SK-N-SH (cell line): ENCODE measurements at regions not wholly inside any gene's neighbourhood (a gene's known extent, or its start where the extent isn't known, plus 50 kb on each side); places are given as distances from the start of the nearest gene placed in this dataset.

Experiments used
- CTCF ChIA-PET: fragments of 300-600, 350-600 bp; formaldehyde crosslinking; extraction: SDS; loops from one replicate; lab custom pipeline; 2021; lab: Yijun Ruan, JAX
- POLR2A ChIA-PET: fragments of 350-600 bp; sonication (Branson Sonifier 250); formaldehyde crosslinking; extraction: SDS; loops from one replicate; lab custom pipeline; 2020; ENCODE audit warnings: antibody characterized with exemption, inconsistent platforms; lab: Yijun Ruan, JAX
- DNase-seq: peaks from one replicate; pipeline ENCODE4 v3.0.0; 2012
- H2AFZ ChIP-seq: fragments of 200-600 bp; sonication (generic); 2 replicates; pipeline ENCODE4 v1.8.1; 2016; ENCODE audit warnings: antibody characterized with exemption, mild to moderate bottlenecking, low read depth
- H3F3A ChIP-seq: fragments of 200-600 bp; sonication (generic); replicated peaks from 2 replicates; pipeline ENCODE3; 2016; ENCODE audit warnings: antibody characterized with exemption, mild to moderate bottlenecking; ENCODE audit not compliant: insufficient read depth
- H3K27ac ChIP-seq, 2 experiments: fragments of 200-500 bp in 1 of 2; fragments of 200-600 bp in 1 of 2; sonication (Bioruptor generic) in 1 of 2; sonication (generic), shearing (Covaris generic) in 1 of 2; 2 replicates each; pipeline versions ENCODE4 v1.5.1 to v1.6.1; 2014 to 2016; ENCODE audit warnings: low read depth in 2 of 2, inconsistent platforms in 1 of 2, low read length in 1 of 2, mild to moderate bottlenecking in 1 of 2, mixed read lengths in 1 of 2
- H3K27me3 ChIP-seq: fragments of 200-600 bp; sonication (generic), shearing (Covaris generic); 2 replicates; pipeline ENCODE4 v1.6.1; 2016; ENCODE audit warnings: mixed run types; ENCODE audit not compliant: insufficient read depth
- H3K36me3 ChIP-seq, 2 experiments: fragments of 200-500 bp in 1 of 2; fragments of 200-600 bp in 1 of 2; sonication (Bioruptor generic) in 1 of 2; sonication (generic) in 1 of 2; replicated peaks in 1 of 2; 2 replicates each; pipeline versions ENCODE3 to v1.5.1; 2014 to 2016; ENCODE audit warnings: low read length in 1 of 2, mild to moderate bottlenecking in 1 of 2; ENCODE audit not compliant: insufficient read depth in 2 of 2, control insufficient read depth in 1 of 2
- H3K4me1 ChIP-seq, 2 experiments: fragments of 200-500 bp in 1 of 2; fragments of 200-600 bp in 1 of 2; sonication (Bioruptor generic) in 1 of 2; sonication (generic), shearing (Covaris generic) in 1 of 2; 2 replicates each; pipeline versions ENCODE4 v1.5.1 to v1.6.1; 2014 to 2016; ENCODE audit warnings: low read depth in 1 of 2, low read length in 1 of 2, mixed run types in 1 of 2; ENCODE audit not compliant: insufficient read depth in 2 of 2, control insufficient read depth in 1 of 2
- H3K4me2 ChIP-seq: fragments of 200-600 bp; sonication (generic), shearing (Covaris generic); 2 replicates; pipeline ENCODE4 v1.6.1; 2017; ENCODE audit warnings: mixed run types
- H3K4me3 ChIP-seq, 2 experiments: fragments of 200-500 bp in 1 of 2; fragments of 200-600 bp in 1 of 2; sonication (Bioruptor generic) in 1 of 2; sonication (generic), shearing (Covaris generic) in 1 of 2; 2 replicates each; pipeline versions ENCODE4 v1.5.1 to v1.8.1; 2014 to 2016; ENCODE audit warnings: low read depth in 2 of 2, inconsistent platforms in 1 of 2, low read length in 1 of 2, mild to moderate bottlenecking in 1 of 2, mixed read lengths in 1 of 2, moderate library complexity in 1 of 2
- H3K79me2 ChIP-seq: fragments of 200-600 bp; sonication (generic); 2 replicates; pipeline ENCODE4 v1.8.1; 2017; ENCODE audit warnings: mild to moderate bottlenecking; ENCODE audit not compliant: insufficient read depth
- H3K9ac ChIP-seq: fragments of 200-600 bp; sonication (generic); 2 replicates; pipeline ENCODE4 v1.6.1; 2017; ENCODE audit warnings: mixed run types
- H3K9me2 ChIP-seq: fragments of 200-600 bp; sonication (generic); 2 replicates; pipeline ENCODE4 v1.6.1; 2017; ENCODE audit warnings: mixed run types
- H3K9me3 ChIP-seq: fragments of 200-600 bp; sonication (generic); 2 replicates; pipeline ENCODE4 v1.6.1; 2017; ENCODE audit warnings: mixed run types, mild to moderate bottlenecking, moderate library complexity
- H4K20me1 ChIP-seq: fragments of 200-600 bp; sonication (generic); 2 replicates; pipeline ENCODE4 v1.6.1; 2017; ENCODE audit warnings: mild to moderate bottlenecking, mixed run types; ENCODE audit not compliant: insufficient read depth
- CHD2 ChIP-seq: fragments of 150-350 bp; IDR thresholded peaks from 2 replicates; pipeline ENCODE4 v1.6.1; 2018; ENCODE audit warnings: low read length; ENCODE audit not compliant: partially characterized antibody
- EZH2phosphoT487 ChIP-seq: fragments of 200-600 bp; sonication (generic); IDR thresholded peaks from 2 replicates; pipeline ENCODE4 v1.6.1; 2017; ENCODE audit warnings: low read depth, mixed run types, mild to moderate bottlenecking, antibody characterized with exemption, moderate library complexity, borderline replicate concordance
- FOSL2 ChIP-seq: IDR thresholded peaks from 2 replicates; pipeline ENCODE4 v1.4.0; 2012; ENCODE audit warnings: low read depth, mild to moderate bottlenecking, moderate library complexity, borderline replicate concordance
- FOXJ3 ChIP-seq: sonication (generic); formaldehyde crosslinking; IDR thresholded peaks from 2 replicates; pipeline ENCODE4 v1.5.1; 2020; ENCODE audit warnings: mild to moderate bottlenecking, missing genetic modification reagents
- FOXM1 ChIP-seq: IDR thresholded peaks from 2 replicates; pipeline ENCODE4 v1.4.0; 2012; ENCODE audit warnings: low read depth, mild to moderate bottlenecking
- GABPA ChIP-seq: IDR thresholded peaks from 2 replicates; pipeline ENCODE4 v1.4.0; 2012; ENCODE audit warnings: low read depth, mild to moderate bottlenecking
- JUND ChIP-seq: IDR thresholded peaks from 2 replicates; pipeline ENCODE4 v1.4.0; 2012
- MXI1 ChIP-seq: IDR thresholded peaks from 2 replicates; pipeline ENCODE4 v1.6.1; 2012; ENCODE audit warnings: mild to moderate bottlenecking, low read depth, low read length, improper control_type of control experiment
- NRF1 ChIP-seq: IDR thresholded peaks from 2 replicates; pipeline ENCODE4 v1.6.1; 2012; ENCODE audit warnings: low read depth, mild to moderate bottlenecking, low read length
- RAD21 ChIP-seq: IDR thresholded peaks from 2 replicates; pipeline ENCODE4 v1.6.1; 2012; ENCODE audit warnings: mild to moderate bottlenecking, low read length
- RCOR1 ChIP-seq: fragments of 150-350 bp; IDR thresholded peaks from 2 replicates; pipeline ENCODE4 v1.6.1; 2017; ENCODE audit warnings: antibody characterized with exemption, low read length
- SIN3A ChIP-seq: IDR thresholded peaks from 2 replicates; pipeline ENCODE4 v1.6.1; 2012; ENCODE audit warnings: low read depth, mild to moderate bottlenecking, low read length, moderate library complexity, borderline replicate concordance
- SMC3 ChIP-seq: IDR thresholded peaks from 2 replicates; pipeline ENCODE4 v1.6.1; 2012; ENCODE audit warnings: low read depth, low read length, improper control_type of control experiment
- TAF1 ChIP-seq: IDR thresholded peaks from 2 replicates; pipeline ENCODE4 v1.6.1; 2012; ENCODE audit warnings: low read depth, mild to moderate bottlenecking, low read length, moderate library complexity, borderline replicate concordance
- WGBS: methylation state at CpG from one replicate; pipeline ENCODE4 v1.1.6; 2017; ENCODE audit warnings: low lambda C conversion rate; 5-methylcytosine and 5-hydroxymethylcytosine counted together
- TF ChIP-seq, protein P1 (sequence below): fragments of 150-350 bp; IDR thresholded peaks from 2 replicates; pipeline ENCODE4 v1.6.1; 2016; ENCODE audit warnings: mild to moderate bottlenecking, low read depth, low read length
- TF ChIP-seq, protein P2 (sequence below): fragments of 200-600 bp; sonication (generic); IDR thresholded peaks from 2 replicates; pipeline ENCODE4 v1.6.1; 2017; ENCODE audit warnings: antibody characterized with exemption, mild to moderate bottlenecking, moderate library complexity
- TF ChIP-seq, protein P3 (sequence below): IDR thresholded peaks from 2 replicates; pipeline ENCODE4 v1.4.0; 2012; ENCODE audit warnings: low read depth, borderline replicate concordance
- TF ChIP-seq, protein P4 (sequence below): fragments of 150-350 bp; IDR thresholded peaks from 2 replicates; pipeline ENCODE4 v1.6.1; 2017; ENCODE audit warnings: antibody characterized with exemption, low read length, low read depth, borderline replicate concordance
- TF ChIP-seq, protein P5 (sequence below): IDR thresholded peaks from 2 replicates; pipeline ENCODE4 v1.4.0; 2012; ENCODE audit warnings: low read depth

DNA sequence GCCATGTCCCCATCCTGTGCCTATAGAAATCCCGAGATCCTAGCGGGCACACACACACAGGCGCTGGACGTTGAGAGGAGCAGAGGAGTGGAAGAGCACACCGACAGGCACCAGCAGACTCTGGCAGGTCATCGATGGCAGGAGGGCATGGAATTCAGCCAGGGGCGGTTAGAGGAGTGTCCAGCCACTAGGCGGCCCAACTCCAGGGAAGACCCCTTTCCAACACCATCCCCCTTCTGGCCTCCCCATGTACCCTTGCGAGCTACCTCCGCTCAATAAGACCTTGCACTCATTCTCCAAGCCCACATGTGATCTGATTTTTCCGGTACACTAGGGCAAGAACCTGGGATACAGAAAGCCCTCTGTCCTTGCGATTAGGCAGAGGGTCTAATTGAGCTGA is 356.0 kb upstream of the DPP6 start:
- ChIA-PET POLR2A (no interaction called here), CTCF (interaction anchor here (0.6 to 1.2 kb wide), 3 partner anchors 19 to 31 kb away, joined by 3 to 4 read pairs (median 3); no protein-coding TSS in a partner anchor)
- no peaks in the 10 kb centered on the region for H3K4me1 ChIP-seq

DNA sequence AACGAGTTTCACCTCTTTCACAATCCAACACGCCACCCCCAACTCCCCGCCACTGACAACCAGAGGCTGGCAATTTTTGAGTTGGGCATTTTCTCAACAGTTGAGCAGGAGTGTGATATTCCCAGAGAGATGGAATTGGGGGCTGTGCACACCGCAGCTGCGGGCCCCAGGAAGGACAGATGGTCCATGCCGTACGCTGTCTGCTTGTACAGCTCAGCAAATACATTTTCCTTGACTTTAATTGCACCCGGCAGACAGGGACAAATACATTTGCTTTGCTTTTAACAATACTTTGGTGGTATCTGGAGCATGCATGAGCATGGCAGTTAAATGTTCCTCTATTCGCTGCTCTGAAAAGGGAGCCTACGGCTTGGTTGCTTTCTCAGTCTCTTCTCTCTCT is 354.2 kb upstream of the DPP6 start:
- Histone ChIP-seq H3K4me3 (no peak overlapping the region), H3K4me2 (no peak overlapping the region), H3K4me1 (no peaks in the 10 kb centered on the region), H3K79me2 (no peaks in the 10 kb centered on the region), H3K27ac (no peak overlapping the region), H2AFZ (no peak overlapping the region), H3F3A (no peaks in the 10 kb centered on the region), H3K9ac (no peak overlapping the region), H4K20me1 (no peaks in the 10 kb centered on the region), H3K27me3 (no peaks in the 10 kb centered on the region), H3K36me3 (no peaks in the 10 kb centered on the region), H3K9me3 (0 out of 2 replicates have a peak, but pooled peaks cover under 1% of the 10 kb centered on the region), H3K9me2 (no peaks in the 10 kb centered on the region)
- ChIA-PET CTCF (no interaction called here), POLR2A (interaction anchor here (0.6 kb wide), 1 partner anchor 14 kb away, joined by 3 read pairs; no protein-coding TSS in a partner anchor)
- no peak for DNase-seq
- WGBS = 3% methylated on average over 10 of the region's 10 CpGs
- TF ChIP-seq GABPA (no peak), FOXM1 (no peak), FOSL2 (no peak), SMC3 (no peak), EZH2phosphoT487 (no peak), CHD2 (no peak), MXI1 (no peak), JUND (no peak), RCOR1 (no peak), SIN3A (no peak), RAD21 (no peak), NRF1 (no peak)
- TF ChIP-seq, protein P1, sequence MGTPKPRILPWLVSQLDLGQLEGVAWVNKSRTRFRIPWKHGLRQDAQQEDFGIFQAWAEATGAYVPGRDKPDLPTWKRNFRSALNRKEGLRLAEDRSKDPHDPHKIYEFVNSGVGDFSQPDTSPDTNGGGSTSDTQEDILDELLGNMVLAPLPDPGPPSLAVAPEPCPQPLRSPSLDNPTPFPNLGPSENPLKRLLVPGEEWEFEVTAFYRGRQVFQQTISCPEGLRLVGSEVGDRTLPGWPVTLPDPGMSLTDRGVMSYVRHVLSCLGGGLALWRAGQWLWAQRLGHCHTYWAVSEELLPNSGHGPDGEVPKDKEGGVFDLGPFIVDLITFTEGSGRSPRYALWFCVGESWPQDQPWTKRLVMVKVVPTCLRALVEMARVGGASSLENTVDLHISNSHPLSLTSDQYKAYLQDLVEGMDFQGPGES = no peak
- TF ChIP-seq, protein P2, sequence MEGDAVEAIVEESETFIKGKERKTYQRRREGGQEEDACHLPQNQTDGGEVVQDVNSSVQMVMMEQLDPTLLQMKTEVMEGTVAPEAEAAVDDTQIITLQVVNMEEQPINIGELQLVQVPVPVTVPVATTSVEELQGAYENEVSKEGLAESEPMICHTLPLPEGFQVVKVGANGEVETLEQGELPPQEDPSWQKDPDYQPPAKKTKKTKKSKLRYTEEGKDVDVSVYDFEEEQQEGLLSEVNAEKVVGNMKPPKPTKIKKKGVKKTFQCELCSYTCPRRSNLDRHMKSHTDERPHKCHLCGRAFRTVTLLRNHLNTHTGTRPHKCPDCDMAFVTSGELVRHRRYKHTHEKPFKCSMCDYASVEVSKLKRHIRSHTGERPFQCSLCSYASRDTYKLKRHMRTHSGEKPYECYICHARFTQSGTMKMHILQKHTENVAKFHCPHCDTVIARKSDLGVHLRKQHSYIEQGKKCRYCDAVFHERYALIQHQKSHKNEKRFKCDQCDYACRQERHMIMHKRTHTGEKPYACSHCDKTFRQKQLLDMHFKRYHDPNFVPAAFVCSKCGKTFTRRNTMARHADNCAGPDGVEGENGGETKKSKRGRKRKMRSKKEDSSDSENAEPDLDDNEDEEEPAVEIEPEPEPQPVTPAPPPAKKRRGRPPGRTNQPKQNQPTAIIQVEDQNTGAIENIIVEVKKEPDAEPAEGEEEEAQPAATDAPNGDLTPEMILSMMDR = no peak
- TF ChIP-seq, protein P3, sequence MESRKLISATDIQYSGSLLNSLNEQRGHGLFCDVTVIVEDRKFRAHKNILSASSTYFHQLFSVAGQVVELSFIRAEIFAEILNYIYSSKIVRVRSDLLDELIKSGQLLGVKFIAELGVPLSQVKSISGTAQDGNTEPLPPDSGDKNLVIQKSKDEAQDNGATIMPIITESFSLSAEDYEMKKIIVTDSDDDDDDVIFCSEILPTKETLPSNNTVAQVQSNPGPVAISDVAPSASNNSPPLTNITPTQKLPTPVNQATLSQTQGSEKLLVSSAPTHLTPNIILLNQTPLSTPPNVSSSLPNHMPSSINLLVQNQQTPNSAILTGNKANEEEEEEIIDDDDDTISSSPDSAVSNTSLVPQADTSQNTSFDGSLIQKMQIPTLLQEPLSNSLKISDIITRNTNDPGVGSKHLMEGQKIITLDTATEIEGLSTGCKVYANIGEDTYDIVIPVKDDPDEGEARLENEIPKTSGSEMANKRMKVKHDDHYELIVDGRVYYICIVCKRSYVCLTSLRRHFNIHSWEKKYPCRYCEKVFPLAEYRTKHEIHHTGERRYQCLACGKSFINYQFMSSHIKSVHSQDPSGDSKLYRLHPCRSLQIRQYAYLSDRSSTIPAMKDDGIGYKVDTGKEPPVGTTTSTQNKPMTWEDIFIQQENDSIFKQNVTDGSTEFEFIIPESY = no peak
- TF ChIP-seq, protein P4, sequence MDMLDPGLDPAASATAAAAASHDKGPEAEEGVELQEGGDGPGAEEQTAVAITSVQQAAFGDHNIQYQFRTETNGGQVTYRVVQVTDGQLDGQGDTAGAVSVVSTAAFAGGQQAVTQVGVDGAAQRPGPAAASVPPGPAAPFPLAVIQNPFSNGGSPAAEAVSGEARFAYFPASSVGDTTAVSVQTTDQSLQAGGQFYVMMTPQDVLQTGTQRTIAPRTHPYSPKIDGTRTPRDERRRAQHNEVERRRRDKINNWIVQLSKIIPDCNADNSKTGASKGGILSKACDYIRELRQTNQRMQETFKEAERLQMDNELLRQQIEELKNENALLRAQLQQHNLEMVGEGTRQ = no peak
- TF ChIP-seq, protein P5, sequence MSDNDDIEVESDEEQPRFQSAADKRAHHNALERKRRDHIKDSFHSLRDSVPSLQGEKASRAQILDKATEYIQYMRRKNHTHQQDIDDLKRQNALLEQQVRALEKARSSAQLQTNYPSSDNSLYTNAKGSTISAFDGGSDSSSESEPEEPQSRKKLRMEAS = no peak

More for the DNA sequence above, 356.0 kb upstream of the DPP6 start:
- Histone ChIP-seq H4K20me1 (no peaks in the 10 kb centered on the region), H3K9me2 (no peaks in the 10 kb centered on the region), H3F3A (no peaks in the 10 kb centered on the region), H3K4me3 (no peak overlapping the region), H2AFZ (no peak overlapping the region), H3K36me3 (no peaks in the 10 kb centered on the region), H3K79me2 (no peaks in the 10 kb centered on the region), H3K4me2 (no peak overlapping the region), H3K9ac (no peak overlapping the region), H3K9me3 (no peaks in the 10 kb centered on the region; the same call in 1 of the 2 replicates), H3K27ac (no peak overlapping the region), H3K27me3 (no peaks in the 10 kb centered on the region)
- WGBS = 23% methylated on average over 12 of the region's 12 CpGs
- TF ChIP-seq TAF1 = no peak
- no peak for TF ChIP-seq FOXJ3
- no peak for TF ChIP-seq RCOR1
- no peak for DNase-seq
